ENCODE measurements at regions not wholly inside any gene's neighbourhood (a gene's known extent, or its start where the extent isn't known, plus 50 kb on each side); places are given as distances from the start of the nearest gene placed in this dataset.

DNA sequence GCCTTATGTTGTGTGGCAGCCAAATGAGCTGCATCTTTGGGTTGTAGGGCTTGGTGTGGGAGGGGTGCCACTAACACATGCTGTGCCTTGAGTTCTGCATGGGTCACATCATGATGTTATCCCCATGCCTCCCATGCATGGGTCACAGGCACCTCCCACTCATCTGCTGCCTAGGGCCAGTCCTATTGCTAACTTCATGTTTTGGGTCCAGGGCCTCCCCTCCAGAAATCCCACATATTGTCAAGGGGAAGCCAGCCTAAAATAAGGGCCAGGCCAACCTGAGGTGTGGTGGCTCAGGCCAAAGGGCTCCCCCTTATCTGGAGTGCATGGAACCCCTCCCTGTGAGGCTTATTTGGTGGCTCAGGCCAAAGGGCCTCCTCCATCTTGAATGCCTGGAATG lies 299.0 kb downstream of the RPS24 start:
- Histone ChIP-seq H2AFZ (ENCODE audit: low read length) (no peak overlapping the region), H4K20me1 (ENCODE audit: insufficient read depth, low read length) (no peaks in the 10 kb centered on the region), H3K4me3 (ENCODE audit: low read depth, low read length, poor library complexity, severe bottlenecking) (no peak overlapping the region), H3K9me2 (ENCODE audit: insufficient read depth, low read length) (no peaks in the 10 kb centered on the region), H3K4me1 (ENCODE audit: insufficient read depth, low read length, poor library complexity, severe bottlenecking) (no peaks in the 10 kb centered on the region), H3K79me2 (ENCODE audit: insufficient read depth, low read depth, low read length) (no peaks in the 10 kb centered on the region), H3K9me3 (ENCODE audit: low read length) (no peaks in the 10 kb centered on the region), H3K4me2 (ENCODE audit: low read length) (no peak overlapping the region), H3K36me3 (ENCODE audit: insufficient read depth, low read length) (no peaks in the 10 kb centered on the region), H3K27ac (ENCODE audit: low read depth, low read length, poor library complexity, severe bottlenecking) (no peak overlapping the region)
- POLR2A ChIA-PET, result no interaction called here
- no TSS peak for BruUV-seq (replicated peaks)
- CTCF ChIA-PET (ENCODE audit: unreplicated experiment), result no interaction called here
- no peak for TF ChIP-seq EZH2phosphoT487 (IDR thresholded peaks at IDR 0.05; ENCODE audit: borderline replicate concordance, low read depth, low read length)
- TF ChIP-seq CTCF (conservative IDR thresholded peaks at IDR 0.05; ENCODE audit: low read length), result no peak
- DNase-seq (ENCODE audit: low spot score), result no peak
- intact Hi-C loops (cut with micrococcal nuclease; ENCODE audit: unreplicated experiment), result no loop called here

- no peak for TF ChIP-seq CTCF (conservative IDR thresholded peaks at IDR 0.05; ENCODE audit: low read length)
- TF ChIP-seq EZH2phosphoT487 (IDR thresholded peaks at IDR 0.05; ENCODE audit: borderline replicate concordance, low read depth, low read length), result no peak
- no peaks in the 10 kb centered on the region for H3K79me2 ChIP-seq (ENCODE audit: insufficient read depth, low read depth, low read length)
- no peaks in the 10 kb centered on the region for H3K36me3 ChIP-seq (ENCODE audit: insufficient read depth, low read length)
- POLR2A ChIA-PET, result no interaction called here
- intact Hi-C loops (cut with micrococcal nuclease; ENCODE audit: unreplicated experiment), result no loop called here
- no peaks in the 10 kb centered on the region for H3K4me1 ChIP-seq (ENCODE audit: insufficient read depth, low read length, poor library complexity, severe bottlenecking)
- no peak overlapping the region for H3K27ac ChIP-seq (ENCODE audit: low read depth, low read length, poor library complexity, severe bottlenecking)
- BruUV-seq (replicated peaks), result no TSS peak
- no peaks in the 10 kb centered on the region for H4K20me1 ChIP-seq (ENCODE audit: insufficient read depth, low read length)
- H3K9me3 ChIP-seq (ENCODE audit: low read length), result no peaks in the 10 kb centered on the region
- H3K9me2 ChIP-seq (ENCODE audit: insufficient read depth, low read length), result no peaks in the 10 kb centered on the region
- DNase-seq (ENCODE audit: low spot score), result no peak
- CTCF ChIA-PET (ENCODE audit: unreplicated experiment), result no interaction called here
- H3K4me2 ChIP-seq (ENCODE audit: low read length), result no peak overlapping the region
- no peak overlapping the region for H3K4me3 ChIP-seq (ENCODE audit: low read depth, low read length, poor library complexity, severe bottlenecking)
- H2AFZ ChIP-seq (ENCODE audit: low read length), result no peak overlapping the region
These were observed 299.9 kb downstream of the RPS24 start for GRCh38 chr10:78333362-78334143.

GRCh38 chr10:78335371-78335690 lies 301.7 kb downstream of the RPS24 start:
- POLR2A ChIA-PET, result no interaction called here
- Histone ChIP-seq H3K9me2 (ENCODE audit: insufficient read depth, low read length) (no peaks in the 10 kb centered on the region), H3K27ac (ENCODE audit: low read depth, low read length, poor library complexity, severe bottlenecking) (no peak overlapping the region), H3K79me2 (ENCODE audit: insufficient read depth, low read depth, low read length) (no peaks in the 10 kb centered on the region), H4K20me1 (ENCODE audit: insufficient read depth, low read length) (no peaks in the 10 kb centered on the region), H3K4me1 (ENCODE audit: insufficient read depth, low read length, poor library complexity, severe bottlenecking) (no peaks in the 10 kb centered on the region), H3K9me3 (ENCODE audit: low read length) (no peaks in the 10 kb centered on the region), H3K4me3 (ENCODE audit: low read depth, low read length, poor library complexity, severe bottlenecking) (no peak overlapping the region), H3K36me3 (ENCODE audit: insufficient read depth, low read length) (no peaks in the 10 kb centered on the region), H3K4me2 (ENCODE audit: low read length) (no peak overlapping the region), H2AFZ (ENCODE audit: low read length) (no peak overlapping the region)
- CTCF ChIA-PET (ENCODE audit: unreplicated experiment), result no interaction called here
- no TSS peak for BruUV-seq (replicated peaks)
- TF ChIP-seq EZH2phosphoT487 (IDR thresholded peaks at IDR 0.05; ENCODE audit: borderline replicate concordance, low read depth, low read length) (no peak), CTCF (conservative IDR thresholded peaks at IDR 0.05; ENCODE audit: low read length) (no peak)
- DNase-seq (ENCODE audit: low spot score), result no peak
- intact Hi-C loops (cut with micrococcal nuclease; ENCODE audit: unreplicated experiment), result no loop called here

Data from OCI-LY7 (cell line).